ENCODE measurements at regions not wholly inside any gene's neighbourhood (a gene's known extent, or its start where the extent isn't known, plus 50 kb on each side); places are given as distances from the start of the nearest gene placed in this dataset.

- TF ChIP-seq CTCF (IDR thresholded peaks at IDR 0.05): no peak
- TF ChIP-seq POLR2AphosphoS5 (IDR thresholded peaks at IDR 0.05): no peak
- TF ChIP-seq POLR2A (IDR thresholded peaks at IDR 0.05; ENCODE audit: low read depth): no peak
- no peak for TF ChIP-seq EP300 (IDR thresholded peaks at IDR 0.05)
Observed at GRCh38 chr13:77448689-77449088, 86.8 kb upstream of the SCEL start.

Data from esophagus muscularis mucosa (tissue), 4 donors.